ENCODE measurements at regions not wholly inside any gene's neighbourhood (a gene's known extent, or its start where the extent isn't known, plus 50 kb on each side); places are given as distances from the start of the nearest gene placed in this dataset.
A peak's percentile ranks its signal among the peaks of the same experiment; 100 is the strongest.
"Not testable (repeated sequence)": the region's sequence is repeated elsewhere in the genome, so short reads cannot be mapped to it uniquely, and the experiment has no call there.

DNA sequence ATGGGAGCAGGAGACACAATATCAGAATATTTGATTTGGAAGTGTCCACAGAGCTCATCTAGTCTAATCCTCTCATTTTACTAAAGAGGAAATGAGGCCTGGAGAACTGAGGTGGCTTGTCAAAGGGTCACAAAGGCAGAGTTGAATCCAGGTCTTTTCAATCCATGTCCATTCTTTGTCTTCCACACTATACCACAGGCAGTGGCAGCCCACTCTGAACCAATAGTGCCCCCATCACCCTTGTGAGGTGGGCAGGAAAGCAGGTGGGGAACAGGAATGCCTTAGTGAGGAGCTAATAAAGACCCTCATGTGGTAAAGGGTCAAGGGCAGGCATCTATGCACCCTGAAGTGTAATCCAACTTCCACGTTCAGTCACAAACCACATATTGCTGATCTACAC lies 134.8 kb upstream of the EGLN3 start:
- no peak for DNase-seq

- no peak for DNase-seq
These were observed 130.8 kb upstream of the EGLN3 start for GRCh38 chr14:34081576-34082136.

GRCh38 chr14:34081101-34081575 lies 130.3 kb upstream of the EGLN3 start:
- no peak for DNase-seq

- DNase-seq = not testable (repeated sequence)
These were observed 128.8 kb upstream of the EGLN3 start for GRCh38 chr14:34079643-34080042.

DNA sequence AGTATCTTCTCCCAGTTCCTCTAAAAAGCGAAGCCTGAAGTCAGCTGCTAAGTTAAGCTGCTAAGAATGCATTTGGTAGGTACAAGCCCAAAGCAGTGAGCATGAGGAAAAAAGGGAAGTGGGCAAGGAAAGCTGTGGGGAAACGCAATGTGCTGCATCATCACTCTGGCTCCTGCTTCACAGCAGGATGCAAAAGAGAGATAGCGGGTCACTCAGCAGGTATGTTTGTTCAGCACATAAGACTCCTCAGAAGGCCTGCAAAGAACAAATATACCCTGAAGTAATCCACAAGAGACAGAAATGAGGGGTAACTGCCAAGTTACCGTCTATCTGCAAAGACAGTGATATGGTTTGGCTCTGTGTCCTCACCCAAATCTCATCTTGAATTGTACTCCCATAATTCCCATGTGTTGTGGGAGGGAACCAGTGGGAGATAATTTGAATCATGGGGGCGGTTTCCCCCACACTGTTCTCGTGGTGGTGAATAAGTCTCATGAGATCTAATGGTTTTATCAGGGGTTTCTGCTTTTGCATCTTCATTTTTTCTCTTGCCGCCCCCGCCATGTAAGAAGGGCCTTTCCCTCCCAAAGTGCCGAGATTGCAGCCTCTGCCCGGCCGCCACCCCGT lies 127.4 kb upstream of the EGLN3 start:
- peak; percentile 74 to 82 (median 80) for DNase-seq

DNA sequence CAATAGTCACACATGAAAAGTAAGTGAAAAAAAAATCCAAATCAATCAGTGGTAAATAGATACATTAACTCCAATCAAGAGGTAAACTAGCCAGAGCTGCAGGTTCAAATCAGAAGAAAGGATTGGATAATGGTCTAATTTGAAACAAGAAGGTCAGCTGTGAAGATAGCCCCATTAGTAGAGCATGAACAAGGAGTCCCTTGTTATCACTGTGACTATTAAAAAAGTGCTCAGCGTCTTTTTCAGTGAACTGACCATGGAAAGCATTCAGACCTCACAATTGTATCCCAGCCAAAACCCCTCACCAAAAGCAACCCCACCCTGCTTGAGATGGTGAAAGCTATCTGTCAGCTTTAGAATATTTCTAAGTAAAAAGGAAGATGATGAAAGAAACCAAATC lies 125.0 kb upstream of the EGLN3 start:
- no peak for DNase-seq

GRCh38 chr14:34075042-34075744 lies 124.3 kb upstream of the EGLN3 start:
- peak; percentile 86 to 92 (median 89) for DNase-seq

GRCh38 chr14:34072921-34073320 lies 122.0 kb upstream of the EGLN3 start:
- peak in 1 of 3 donors; percentile 33 for DNase-seq

- DNase-seq = no peak
These were observed 121.5 kb upstream of the EGLN3 start for GRCh38 chr14:34072401-34072800.

- no peak for DNase-seq
These were observed 120.1 kb upstream of the EGLN3 start for GRCh38 chr14:34070917-34071407.

DNA sequence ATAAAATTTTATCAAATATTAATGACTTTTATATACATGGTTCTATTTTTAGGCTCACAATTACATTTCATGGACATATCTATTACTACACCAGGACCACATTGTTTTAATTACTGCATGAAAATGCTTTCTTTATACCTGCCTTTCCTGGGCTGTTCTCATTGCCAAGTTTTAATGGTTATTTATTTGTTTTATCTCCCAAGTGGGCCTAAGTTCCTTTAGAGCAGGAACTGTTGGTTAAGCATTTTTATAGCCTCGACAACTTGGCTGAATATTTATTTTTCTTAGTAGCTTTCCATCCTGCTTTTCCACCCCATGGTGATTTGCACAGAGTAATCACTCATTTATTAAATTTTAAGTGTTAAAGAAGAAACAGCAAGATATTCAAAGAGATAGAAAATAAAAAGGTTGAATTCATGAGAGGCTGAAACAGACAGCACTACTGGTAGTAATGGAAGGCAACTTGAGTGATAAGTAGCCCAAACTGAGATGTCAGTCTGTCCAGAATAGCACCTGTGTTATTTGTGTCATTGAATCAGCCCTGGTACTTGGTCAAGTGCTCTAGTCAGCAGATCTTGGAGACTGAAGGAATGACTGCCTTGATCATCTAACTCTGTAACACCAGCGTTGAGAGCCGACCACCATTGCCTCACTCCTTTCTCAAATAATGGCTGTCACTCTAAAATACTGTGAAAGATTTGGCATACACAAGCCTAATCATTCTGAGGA lies 119.1 kb upstream of the EGLN3 start:
- DNase-seq = no peak

DNA sequence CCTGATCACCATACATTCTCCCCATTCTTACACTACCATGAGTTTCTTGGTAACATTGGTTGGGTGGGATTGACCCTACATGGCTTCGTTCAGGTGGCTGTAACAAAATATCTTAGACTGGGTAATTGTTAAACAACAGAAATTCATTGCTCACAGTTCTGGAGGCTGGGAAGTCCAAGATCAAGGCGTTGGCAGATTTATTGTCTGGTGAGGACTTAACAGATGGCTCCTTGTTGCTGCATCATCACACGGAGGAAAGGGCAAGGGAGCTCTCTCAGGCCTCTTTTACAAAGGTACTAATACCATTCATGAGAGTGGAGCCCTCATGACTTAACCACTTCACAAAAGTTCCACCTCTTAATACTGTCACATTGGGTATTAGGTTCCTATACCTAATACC lies 116.7 kb upstream of the EGLN3 start:
- no peak for DNase-seq

DNA sequence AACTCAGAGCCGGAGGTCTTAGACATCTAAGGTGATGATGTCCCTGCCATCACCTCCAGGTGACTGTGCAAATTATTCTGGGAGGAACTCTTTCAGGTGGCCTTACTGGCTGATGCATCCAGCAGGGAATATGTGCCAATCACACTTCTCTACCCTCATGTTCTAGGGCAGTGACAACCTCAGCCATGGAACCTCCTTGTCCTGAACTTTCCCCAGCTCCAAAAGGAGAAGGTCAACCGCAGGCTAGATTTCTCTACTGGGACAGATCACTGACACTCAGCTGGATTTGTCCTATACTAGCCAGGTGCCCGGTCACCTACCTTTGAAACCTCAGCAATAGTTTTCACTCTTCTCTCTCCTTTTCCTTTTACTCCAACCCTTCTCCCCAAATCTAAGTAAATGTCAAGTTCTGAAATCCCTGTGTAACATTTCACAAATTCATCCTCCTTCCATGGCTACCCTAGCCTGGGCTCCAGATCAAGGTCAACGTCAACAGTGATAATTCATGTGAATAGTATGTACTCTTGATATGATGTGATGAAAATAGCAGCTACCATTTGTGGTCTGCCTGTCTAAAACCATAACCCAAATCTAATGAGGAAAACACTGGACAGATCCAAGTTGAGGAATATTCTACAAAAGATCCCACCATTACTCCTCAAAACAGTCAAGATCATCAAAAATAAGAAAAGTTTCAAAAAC lies 115.0 kb upstream of the EGLN3 start:
- no peak for DNase-seq

- DNase-seq = no peak
These were observed 114.4 kb upstream of the EGLN3 start for GRCh38 chr14:34065236-34065635.

- DNase-seq = no peak
These were observed 113.5 kb upstream of the EGLN3 start for GRCh38 chr14:34064349-34064748.

DNA sequence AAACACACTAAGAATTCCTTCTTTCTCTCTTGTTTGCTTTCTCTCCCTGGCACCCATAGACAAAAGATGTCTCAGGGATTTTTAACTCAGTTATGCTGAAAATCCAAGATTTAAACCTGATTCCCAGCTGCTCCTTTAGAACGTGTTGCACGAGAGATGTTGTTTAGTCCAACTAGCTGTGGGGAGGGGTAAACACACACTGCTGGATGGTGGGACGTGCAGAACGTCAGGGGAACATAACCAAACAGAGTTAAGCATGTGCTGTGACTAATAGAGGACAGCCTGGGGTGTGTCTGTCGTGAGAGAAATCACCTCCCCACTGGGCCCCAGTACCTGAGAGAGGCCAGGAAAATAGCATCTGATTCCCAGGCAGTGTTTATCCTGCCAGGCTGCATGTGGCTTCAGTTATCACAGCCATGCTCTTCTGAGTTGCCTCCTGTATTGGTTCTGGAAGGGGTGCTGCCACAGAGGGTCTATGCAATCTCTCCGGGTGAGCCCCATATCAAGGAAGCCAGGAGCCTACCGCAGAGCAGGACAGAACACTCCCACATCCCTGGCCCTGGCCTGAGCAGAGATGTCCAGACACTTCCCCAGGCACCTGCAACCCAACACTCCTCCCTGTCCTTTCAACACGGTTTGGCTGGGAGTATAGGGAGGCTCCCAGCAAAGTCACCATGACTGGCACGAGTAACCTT lies 112.7 kb upstream of the EGLN3 start:
- DNase-seq = no peak

DNA sequence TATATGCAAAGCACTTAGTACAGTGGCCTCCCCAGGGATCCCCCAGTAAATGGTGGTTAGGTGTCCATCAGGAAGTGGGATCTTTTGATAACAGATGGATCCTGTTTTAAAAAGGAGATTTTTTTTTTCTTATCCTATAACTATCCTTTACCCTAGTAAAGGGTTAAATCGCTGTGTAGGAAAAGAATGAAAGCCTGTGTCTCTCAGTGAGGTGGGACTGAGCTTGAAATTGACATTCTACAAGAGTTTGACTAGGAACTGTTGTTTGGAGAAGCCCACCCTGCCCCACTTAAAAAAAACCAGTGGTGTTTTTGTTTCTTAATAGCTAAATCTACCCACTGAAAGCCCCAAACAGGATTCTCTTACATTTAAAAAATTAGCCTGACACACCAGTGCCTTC lies 112.2 kb upstream of the EGLN3 start:
- no peak for DNase-seq

DNA sequence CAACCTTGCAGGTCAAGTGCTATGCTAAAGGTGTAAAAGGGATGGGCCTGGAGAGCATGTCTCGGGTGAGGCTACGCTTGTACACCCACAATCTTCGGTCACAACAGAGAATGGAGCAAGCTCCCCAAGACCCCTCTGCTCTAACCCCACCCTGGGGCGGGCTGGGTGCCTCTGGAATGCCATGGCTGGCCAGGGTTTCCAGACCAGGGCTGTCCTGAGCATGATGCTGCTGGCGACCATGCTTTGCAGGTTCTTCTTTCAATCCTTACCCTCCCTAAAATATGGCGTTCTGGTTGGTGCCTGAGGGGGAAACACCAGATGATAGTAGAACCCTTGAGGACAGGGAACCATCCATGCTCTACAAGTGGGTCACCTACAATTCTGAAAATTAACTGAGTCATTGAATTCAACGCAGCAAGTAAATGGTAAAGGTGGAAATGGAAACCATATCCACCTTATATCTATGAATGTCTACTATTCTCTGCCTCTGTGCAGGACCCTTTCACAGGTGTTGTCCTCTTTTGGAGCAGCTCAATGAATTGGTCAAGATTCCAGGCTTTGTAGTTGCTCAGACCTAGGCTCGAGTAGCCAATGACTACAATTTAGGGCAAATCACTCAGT lies 111.6 kb upstream of the EGLN3 start:
- DNase-seq = no peak

GRCh38 chr14:34060651-34060999 lies 109.8 kb upstream of the EGLN3 start:
- DNase-seq = no peak

- peak; percentile 71 to 88 (median 78) for DNase-seq
These were observed 109.2 kb upstream of the EGLN3 start for GRCh38 chr14:34059925-34060650.

Data from suppressor macrophage treated with lipopolysaccharide for 1 hour (primary cell).